Adrenal gland (tissue), 9 donors: ENCODE measurements at regions not wholly inside any gene's neighbourhood (a gene's known extent, or its start where the extent isn't known, plus 50 kb on each side); places are given as distances from the start of the nearest gene placed in this dataset.

Experiments
- DNase-seq, 7 donors: peaks; one replicate each; pipeline ENCODE4 v3.0.0-alpha.2; 2019 to 2020
- H3K27ac ChIP-seq, 5 donors: fragments of 200-600 bp; sonication (generic) in 4 of 5; 1 replicate in 3 of 5; 2 replicates in 2 of 5; pipeline versions ENCODE4 v1.5.1 to v1.8.0; 2016 to 2020; ENCODE audit warnings: mild to moderate bottlenecking in 1 of 5
- H3K27me3 ChIP-seq: fragments of 200-600 bp; 2 replicates; pipeline ENCODE4 v1.8.0; 2021
- H3K36me3 ChIP-seq, 2 donors: fragments of 200-600 bp; replicated peaks in 1 of 2; 1 replicate in 1 of 2; 2 replicates in 1 of 2; pipeline versions ENCODE4 v1.5.1 to v1.8.0; 2018 to 2022
- H3K4me1 ChIP-seq, 2 donors: fragments of 200-600 bp; replicated peaks in 1 of 2; 1 replicate in 1 of 2; 2 replicates in 1 of 2; pipeline versions ENCODE4 v1.5.1 to v1.8.0; 2018 to 2021
- H3K4me3 ChIP-seq, 4 donors: fragments of 200-600 bp; sonication (generic) in 3 of 4; one replicate each; pipeline ENCODE4 v1.5.1; 2016 to 2018
- H3K9me3 ChIP-seq, 3 donors: fragments of 200-600 bp; sonication (generic) in 1 of 3; replicated peaks in 1 of 3; 1 replicate in 2 of 3; 2 replicates in 1 of 3; pipeline versions ENCODE4 v1.5.1 to v1.8.0; 2016 to 2021
- CTCF ChIP-seq, 6 experiments: fragments of 450-650 bp in 4 of 6; fragments of 200-600 bp in 2 of 6; sonication (generic) in 1 of 6; IDR thresholded peaks; 1 replicate in 5 of 6; 2 replicates in 1 of 6; pipeline versions ENCODE4 v1.5.1 to v1.8.0; 2016 to 2021; ENCODE audit warnings: antibody characterized with exemption in 6 of 6, mild to moderate bottlenecking in 2 of 6, moderate library complexity in 1 of 6
- POLR2A ChIP-seq, 2 donors: fragments of 450-650 bp; IDR thresholded peaks; one replicate each; pipeline ENCODE4 v1.6.1; 2017; ENCODE audit warnings: antibody characterized with exemption in 2 of 2, mild to moderate bottlenecking in 2 of 2, moderate library complexity in 1 of 2
- WGBS, 4 donors: extraction: QIAGEN DNeasy Blood & Tissue Kit in 2 of 4; methylation state at CpG; one replicate each; pipeline versions ENCODE4 v1.1.5 to v1.1.7; 2013 to 2017; 5-methylcytosine and 5-hydroxymethylcytosine counted together
- intact Hi-C, 2 donors: fragments of 100-400 bp; cut with DNase I; formaldehyde crosslinking; loops; one replicate each; pipeline versions ENCODE4 v1.14.1 to v1.15.0; 2022 to 2023
- donor health status: healthy with polysubstance abuse.
- donor health status: Bipolar disorder and iron deficiency.
- donor health status: DM: yes; HTN: yes; CAD: no.
- donor health status: DM: no; HTN: no; CAD: no.
- donor health status: DM: no; HTN: no; CAD: no.

- Histone ChIP-seq H3K27me3 (no peaks in the 10 kb centered on the region), H3K27ac (no peak overlapping the region), H3K4me1 (no peaks in the 10 kb centered on the region), H3K4me3 (no peak overlapping the region), H3K9me3 (peaks cover 0 to 3% (median 0%) of the 10 kb centered on the region in 3 donors), H3K36me3 (no peaks in the 10 kb centered on the region)
- TF ChIP-seq POLR2A (IDR thresholded peaks at IDR 0.05) (no peak), CTCF (IDR thresholded peaks at IDR 0.05) (no peak)
- intact Hi-C loops = no loop called here
- WGBS, 4 donors = 70 to 80% (median 73%) methylated on average over 8 to 10 of the region's 10 CpGs
- peak in 2 of 7 donors; percentile 22 to 38 for DNase-seq
Measured at GRCh38 chr2:239533569-239534316, 132.9 kb upstream of the HDAC4 start.

GRCh38 chr2:239532859-239533258 lies 132.0 kb upstream of the HDAC4 start:
- Histone ChIP-seq H3K27ac (no peak overlapping the region), H3K9me3 (peaks cover 0 to 3% (median 0%) of the 10 kb centered on the region in 3 donors), H3K4me1 (no peaks in the 10 kb centered on the region), H3K4me3 (no peak overlapping the region), H3K36me3 (no peaks in the 10 kb centered on the region), H3K27me3 (no peaks in the 10 kb centered on the region)
- TF ChIP-seq CTCF (IDR thresholded peaks at IDR 0.05) = no peak
- no peak for TF ChIP-seq POLR2A (IDR thresholded peaks at IDR 0.05)
- intact Hi-C loops = no loop called here
- peak in 1 of 7 donors; percentile 12 for DNase-seq
- WGBS, 4 donors = 44 to 62% (median 49%) methylated on average over 10 of the region's 10 CpGs

GRCh38 chr2:239532250-239532649 lies 131.4 kb upstream of the HDAC4 start:
- intact Hi-C loops = no loop called here
- no peak for DNase-seq

More at GRCh38 chr2:239532250-239532649, 131.4 kb upstream of the HDAC4 start:
- WGBS, 4 donors = 73 to 83% (median 79%) methylated on average over 16 to 19 of the region's 19 CpGs
- Histone ChIP-seq H3K27ac (no peak overlapping the region), H3K9me3 (peaks cover 0 to 3% (median 0%) of the 10 kb centered on the region in 3 donors), H3K4me1 (no peaks in the 10 kb centered on the region), H3K27me3 (no peaks in the 10 kb centered on the region), H3K4me3 (no peak overlapping the region), H3K36me3 (no peaks in the 10 kb centered on the region)
- TF ChIP-seq POLR2A (IDR thresholded peaks at IDR 0.05) (no peak), CTCF (IDR thresholded peaks at IDR 0.05) (no peak)
